Activated CD4-positive, alpha-beta T cell treated with anti-CD3 and anti-CD28 coated beads, Interleukin-2, amount 50 U/mL, for 24 hours (primary cell): ENCODE measurements at regions not wholly inside any gene's neighbourhood (a gene's known extent, or its start where the extent isn't known, plus 50 kb on each side); places are given as distances from the start of the nearest gene placed in this dataset.

ENCODE experiments used
- DNase-seq, 2 donors: peaks; one replicate each; pipeline ENCODE4 v3.0.0-alpha.2; 2020; ENCODE audit warnings: low read depth in 1 of 2, low spot score in 1 of 2

- no peak for DNase-seq
Measured at GRCh38 chr6:145032562-145033145, 702.7 kb downstream of the EPM2A start.

DNA sequence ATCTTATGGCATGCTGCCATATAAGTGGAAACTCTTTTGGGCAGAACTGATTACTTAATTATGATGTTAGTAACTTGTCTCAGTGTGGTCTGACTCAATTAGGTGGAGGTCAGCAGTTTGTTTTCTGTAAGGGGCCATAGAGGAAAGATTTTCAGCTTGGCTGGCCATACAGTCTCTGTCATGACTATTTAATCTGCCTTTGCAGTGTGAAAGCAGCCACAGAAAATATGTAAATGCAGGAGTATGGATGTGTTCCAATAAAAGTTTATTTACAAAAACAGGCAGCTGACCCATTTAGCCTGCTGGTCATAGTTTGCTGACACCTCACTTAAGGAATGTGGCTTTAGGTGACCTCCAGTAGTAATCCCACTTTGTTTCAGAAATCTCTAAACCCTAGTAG is 700.7 kb downstream of the EPM2A start:
- DNase-seq: no peak

- DNase-seq: no peak
Measured at GRCh38 chr6:145036236-145036635, 699.1 kb downstream of the EPM2A start.

DNA sequence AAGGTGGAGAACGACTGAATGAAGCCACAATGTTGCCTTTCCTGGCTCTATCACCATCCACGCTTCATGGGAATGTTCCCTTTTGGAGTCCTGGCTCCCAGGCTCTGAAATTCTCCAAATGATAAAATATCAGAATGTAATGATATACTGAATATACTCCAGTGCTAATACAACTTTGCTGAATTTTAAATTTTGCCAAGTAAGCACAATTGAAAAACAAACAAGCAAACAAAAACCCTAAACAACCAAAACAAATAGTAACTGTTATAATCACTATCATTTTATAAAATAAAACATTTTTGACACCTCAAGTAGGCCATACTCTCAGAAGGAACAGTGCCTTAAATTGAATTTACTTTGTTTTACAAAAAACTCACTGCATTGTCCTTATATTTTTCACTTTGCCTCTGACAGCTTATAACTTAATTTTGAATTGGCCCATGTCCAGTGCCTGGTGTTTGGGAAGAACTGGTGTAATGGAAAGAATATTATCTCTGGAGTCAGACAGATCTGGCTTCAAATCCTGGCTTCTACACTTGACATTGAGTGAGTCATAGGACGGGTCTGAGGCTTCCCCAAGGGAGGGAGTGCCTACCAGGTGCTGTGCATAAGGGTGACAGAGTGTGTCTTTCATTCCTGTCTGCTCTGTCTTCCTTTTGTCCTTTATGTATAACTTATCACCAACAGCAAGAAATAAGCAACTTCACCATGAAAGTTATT is 698.3 kb downstream of the EPM2A start:
- no peak for DNase-seq

DNA sequence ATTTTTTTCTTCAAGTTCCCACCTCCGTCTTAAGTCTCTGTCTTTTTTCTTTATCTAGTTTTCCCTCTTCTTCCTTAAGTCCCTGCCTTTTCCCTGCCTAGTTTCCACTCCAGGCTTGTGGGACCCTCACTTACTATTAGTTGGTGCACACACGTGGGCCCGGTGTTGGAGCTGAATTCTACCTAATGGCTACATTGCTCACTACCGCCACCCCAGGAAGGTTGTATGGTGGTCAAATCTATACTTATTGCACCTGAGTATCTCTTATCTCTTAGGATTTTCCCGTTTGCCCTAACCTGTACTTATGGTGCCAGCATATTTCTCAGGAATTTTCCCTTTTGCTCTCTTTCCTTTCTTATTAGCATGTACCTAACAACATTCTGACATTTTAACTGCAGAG is 692.8 kb downstream of the EPM2A start:
- no peak for DNase-seq

GRCh38 chr6:145043926-145044500 is 691.3 kb downstream of the EPM2A start:
- no peak for DNase-seq

DNA sequence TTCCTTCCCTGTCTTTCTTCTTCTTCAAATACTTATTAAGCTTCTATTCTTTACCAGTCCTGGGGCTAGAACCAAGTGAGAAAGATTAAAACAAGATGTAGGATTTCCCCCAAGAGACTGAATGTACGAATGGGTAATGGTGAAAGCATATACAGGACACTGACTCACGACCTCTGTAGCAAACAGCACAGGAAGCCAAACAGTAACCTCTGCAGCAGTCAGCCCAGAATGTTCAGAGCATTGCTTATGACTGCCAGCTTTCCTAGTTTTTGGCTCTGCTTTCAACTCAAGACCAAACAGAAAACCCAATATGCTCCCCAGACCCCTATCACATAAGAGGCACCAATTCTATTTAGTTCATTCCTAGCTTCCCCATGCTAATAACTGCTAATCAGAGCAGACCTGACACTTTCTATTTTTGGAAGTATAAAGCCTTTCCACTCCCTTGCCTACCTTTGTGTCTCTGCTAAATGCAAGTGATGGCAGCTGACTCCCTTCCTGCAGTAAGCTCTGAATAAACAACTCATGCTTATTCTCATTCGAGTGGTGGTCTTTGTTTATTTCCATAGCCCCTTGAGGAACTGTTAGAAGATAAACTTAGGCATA is 690.6 kb downstream of the EPM2A start:
- no peak for DNase-seq

DNA sequence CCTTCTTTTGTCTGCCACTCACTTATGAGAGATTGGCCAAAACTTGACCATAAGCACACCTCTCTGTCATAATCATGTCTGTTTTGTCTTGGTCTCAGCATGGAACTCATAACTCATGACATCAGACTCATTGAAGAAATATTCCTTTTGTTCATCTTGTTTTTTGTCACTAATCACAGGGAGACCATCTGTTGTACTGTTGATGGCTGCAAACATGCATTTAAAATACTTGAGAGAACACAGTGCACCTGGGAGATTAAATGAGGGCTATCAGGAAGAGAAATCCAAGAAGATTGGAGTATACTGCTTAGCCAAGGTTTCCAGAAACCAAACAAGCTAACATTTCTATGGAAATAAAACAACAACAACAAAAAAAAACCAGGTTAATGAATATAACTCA is 689.7 kb downstream of the EPM2A start:
- no peak for DNase-seq

DNA sequence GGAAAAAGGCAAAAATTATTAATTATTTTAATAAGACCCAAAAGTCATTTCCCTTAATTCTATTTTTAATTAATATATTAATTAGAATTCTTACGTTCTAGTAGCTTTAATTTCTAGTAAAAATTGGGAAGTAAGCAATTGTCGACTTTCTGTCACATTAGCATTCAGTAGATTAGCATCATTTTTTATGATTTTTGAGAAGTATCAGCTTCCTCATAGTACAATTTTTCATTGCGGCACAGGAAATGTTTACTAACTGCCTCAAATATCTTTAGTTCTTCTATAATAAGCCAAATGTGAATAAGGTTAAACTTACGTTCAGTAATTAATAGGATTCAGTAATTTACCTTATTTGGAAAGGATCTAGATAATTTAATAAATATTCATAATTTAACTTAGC is 687.4 kb downstream of the EPM2A start:
- DNase-seq: no peak

DNA sequence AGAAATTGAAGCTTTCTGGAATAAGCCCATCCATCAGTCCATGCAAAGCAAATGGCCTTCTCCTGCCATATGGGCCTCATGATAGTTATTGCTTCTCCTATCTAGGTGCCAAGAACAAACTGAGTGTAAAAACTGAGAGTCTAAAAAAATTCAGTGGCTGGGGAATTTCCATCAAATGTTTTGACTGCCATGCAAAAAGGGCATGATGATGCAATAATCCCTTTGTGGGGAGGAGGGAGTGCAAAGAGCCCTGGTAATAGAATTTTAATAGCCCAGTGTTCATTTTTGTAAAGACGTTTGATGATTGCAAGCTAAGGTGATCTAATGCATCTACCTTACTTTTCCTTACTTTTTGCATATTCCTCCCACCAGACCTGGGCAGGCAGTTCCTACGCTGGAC is 683.7 kb downstream of the EPM2A start:
- no peak for DNase-seq

DNA sequence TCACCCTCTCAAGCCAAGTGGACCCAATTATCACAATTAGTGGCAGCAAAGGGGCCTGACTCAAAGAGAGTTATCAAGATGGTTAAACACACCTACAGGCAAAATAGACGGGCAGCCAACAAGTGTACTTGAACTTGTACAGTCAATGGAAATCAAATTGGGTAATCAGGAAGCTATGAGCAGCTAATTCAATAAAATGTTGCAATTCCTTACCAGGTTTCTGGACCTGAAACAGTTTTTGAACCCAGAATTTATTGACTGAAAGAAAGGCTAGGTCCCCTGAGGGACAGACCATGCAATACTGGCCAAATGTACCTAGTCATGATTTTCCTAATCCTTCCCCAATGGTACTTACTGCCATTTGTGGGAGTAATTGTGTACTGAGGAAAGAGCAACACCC is 679.8 kb downstream of the EPM2A start:
- no peak for DNase-seq

DNA sequence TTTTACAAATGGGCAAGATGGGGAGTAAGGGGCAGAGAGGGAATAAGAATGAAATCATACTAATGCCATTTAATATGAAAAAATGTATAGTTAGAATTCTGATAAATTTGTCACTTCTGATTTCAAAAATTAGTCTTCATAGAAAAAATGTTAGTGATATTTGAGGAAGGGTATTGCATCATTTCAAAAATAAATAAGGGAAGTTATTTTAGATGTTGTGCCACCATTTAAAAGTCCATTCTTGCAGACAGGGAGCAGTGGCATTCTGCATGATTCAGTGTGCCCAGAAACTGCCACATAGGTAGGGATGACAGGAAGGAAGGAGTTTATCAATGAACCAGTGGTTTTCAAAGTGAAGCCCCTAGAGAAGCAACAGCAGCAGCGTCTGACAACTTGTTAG is 674.6 kb downstream of the EPM2A start:
- no peak for DNase-seq

GRCh38 chr6:145063091-145063490 is 672.2 kb downstream of the EPM2A start:
- no peak for DNase-seq

- DNase-seq: no peak
Measured at GRCh38 chr6:145067430-145067829, 667.9 kb downstream of the EPM2A start.

- no peak for DNase-seq
Measured at GRCh38 chr6:145068577-145068976, 666.7 kb downstream of the EPM2A start.

DNA sequence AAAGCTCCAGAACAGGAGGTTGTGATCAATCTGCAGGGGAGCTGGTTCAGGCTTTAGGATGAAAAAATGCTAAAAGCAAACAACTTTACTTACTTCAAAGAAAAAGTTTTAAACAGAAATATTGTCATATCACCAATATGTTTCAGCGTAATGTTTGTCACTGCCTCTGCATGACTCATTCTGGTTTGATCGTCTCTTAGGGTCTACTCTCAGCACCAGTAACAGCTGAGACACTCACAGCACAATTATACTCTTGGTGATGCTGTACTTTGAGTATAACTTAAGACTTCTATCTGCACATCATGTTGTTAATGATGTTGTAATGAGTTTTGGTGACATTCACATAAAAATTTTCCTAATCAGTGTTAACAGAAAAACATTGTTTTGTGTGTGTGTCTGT is 665.4 kb downstream of the EPM2A start:
- no peak for DNase-seq

GRCh38 chr6:145070791-145071190 is 664.5 kb downstream of the EPM2A start:
- no peak for DNase-seq

DNA sequence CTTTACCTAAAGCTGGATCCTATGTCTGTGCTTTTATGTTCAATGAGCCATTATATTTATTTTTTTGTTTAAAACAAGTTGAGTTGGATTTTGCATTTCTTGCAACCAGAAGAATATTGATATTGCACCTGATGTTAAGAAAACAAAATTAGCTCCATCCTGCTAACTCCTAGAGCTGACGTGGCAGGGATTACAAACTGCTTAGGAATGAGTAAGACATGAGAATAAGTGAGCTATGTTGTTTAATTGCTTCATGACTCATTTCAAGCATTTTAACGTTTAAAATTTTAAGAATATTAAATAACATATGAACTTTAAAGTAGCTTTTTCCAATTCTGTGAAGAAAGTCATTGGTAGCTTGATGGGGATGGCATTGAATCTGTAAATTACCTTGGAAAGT is 663.5 kb downstream of the EPM2A start:
- no peak for DNase-seq

DNA sequence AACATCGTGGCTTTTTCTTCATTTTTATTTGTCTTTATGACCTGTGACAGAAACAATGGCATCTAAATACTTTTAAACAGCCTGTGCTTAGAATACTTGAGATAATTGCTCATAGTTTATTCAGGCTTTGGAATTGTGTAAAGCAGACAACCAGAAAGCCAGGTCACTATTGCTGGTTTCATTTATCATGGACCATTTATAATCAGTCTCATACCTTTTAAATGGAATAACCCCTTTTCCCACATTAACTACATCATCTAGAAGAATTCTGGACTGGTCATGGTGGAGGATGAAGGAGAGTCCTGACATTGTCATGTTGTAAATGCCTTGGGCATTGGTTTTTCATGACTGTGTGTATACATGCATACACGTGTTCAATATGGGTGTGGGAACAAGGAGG is 661.5 kb downstream of the EPM2A start:
- no peak for DNase-seq

GRCh38 chr6:145074805-145075204 is 660.5 kb downstream of the EPM2A start:
- no peak for DNase-seq

GRCh38 chr6:145075425-145075824 is 659.9 kb downstream of the EPM2A start:
- no peak for DNase-seq

GRCh38 chr6:145076115-145076841 is 659.0 kb downstream of the EPM2A start:
- DNase-seq: no peak
